ENCODE measurements at regions not wholly inside any gene's neighbourhood (a gene's known extent, or its start where the extent isn't known, plus 50 kb on each side); places are given as distances from the start of the nearest gene placed in this dataset.

- H3K9me3 ChIP-seq = no peaks in the 10 kb centered on the region
- WGBS = 81% methylated on average over 3 of the region's 3 CpGs
- H3K4me1 ChIP-seq = no peaks in the 10 kb centered on the region
- no peak overlapping the region for H3K4me3 ChIP-seq
- TF ChIP-seq CTCF (IDR thresholded peaks at IDR 0.05) = no peak
- no peak for TF ChIP-seq EP300 (IDR thresholded peaks at IDR 0.05)
- no peak for TF ChIP-seq POLR2A (IDR thresholded peaks at IDR 0.05)
- no peak for TF ChIP-seq POLR2AphosphoS5 (IDR thresholded peaks at IDR 0.05)
- no peaks in the 10 kb centered on the region for H3K36me3 ChIP-seq
- peaks cover 43% of the 10 kb centered on the region for H3K27me3 ChIP-seq
- H3K27ac ChIP-seq = no peak overlapping the region
- DNase-seq (ENCODE audit: low spot score in 2 of 2) = no peak
Observed at GRCh38 chr1:37309574-37309973, 164.8 kb upstream of the ZC3H12A start.

GRCh38 chr1:37310064-37310463 is 164.3 kb upstream of the ZC3H12A start:
- 78% methylated on average over 13 of the region's 13 CpGs for WGBS
- peaks cover 46% of the 10 kb centered on the region for H3K27me3 ChIP-seq
- no peaks in the 10 kb centered on the region for H3K4me1 ChIP-seq
- H3K36me3 ChIP-seq = no peaks in the 10 kb centered on the region
- H3K4me3 ChIP-seq = no peak overlapping the region
- H3K27ac ChIP-seq = no peak overlapping the region
- no peaks in the 10 kb centered on the region for H3K9me3 ChIP-seq
- no peak for DNase-seq (ENCODE audit: low spot score in 2 of 2)
- TF ChIP-seq EP300 (IDR thresholded peaks at IDR 0.05) (no peak), POLR2AphosphoS5 (IDR thresholded peaks at IDR 0.05) (no peak), POLR2A (IDR thresholded peaks at IDR 0.05) (no peak), CTCF (IDR thresholded peaks at IDR 0.05) (no peak)

- no peak for DNase-seq (ENCODE audit: low spot score in 2 of 2)
- 16% methylated on average over 4 of the region's 4 CpGs for WGBS
- Histone ChIP-seq H3K9me3 (no peaks in the 10 kb centered on the region), H3K27me3 (peaks cover 88% of the 10 kb centered on the region), H3K4me3 (no peak overlapping the region), H3K4me1 (peaks cover 9% of the 10 kb centered on the region), H3K36me3 (no peaks in the 10 kb centered on the region), H3K27ac (no peak overlapping the region)
- TF ChIP-seq POLR2AphosphoS5 (IDR thresholded peaks at IDR 0.05) = no peak
- no peak for TF ChIP-seq CTCF (IDR thresholded peaks at IDR 0.05)
- no peak for TF ChIP-seq POLR2A (IDR thresholded peaks at IDR 0.05)
- TF ChIP-seq EP300 (IDR thresholded peaks at IDR 0.05) = no peak
Observed at GRCh38 chr1:37315371-37315846, 159.0 kb upstream of the ZC3H12A start.

GRCh38 chr1:37317870-37318467 is 156.4 kb upstream of the ZC3H12A start:
- Histone ChIP-seq H3K4me1 (peaks cover 9% of the 10 kb centered on the region), H3K4me3 (no peak overlapping the region), H3K27ac (no peak overlapping the region), H3K9me3 (no peaks in the 10 kb centered on the region), H3K27me3 (peaks cover 67% of the 10 kb centered on the region), H3K36me3 (no peaks in the 10 kb centered on the region)
- WGBS = 13% methylated on average over 26 of the region's 35 CpGs
- no peak for TF ChIP-seq POLR2A (IDR thresholded peaks at IDR 0.05)
- no peak for TF ChIP-seq EP300 (IDR thresholded peaks at IDR 0.05)
- no peak for TF ChIP-seq CTCF (IDR thresholded peaks at IDR 0.05)
- TF ChIP-seq POLR2AphosphoS5 (IDR thresholded peaks at IDR 0.05) = no peak
- no peak for DNase-seq (ENCODE audit: low spot score in 2 of 2)

GRCh38 chr1:37318490-37318889 is 155.9 kb upstream of the ZC3H12A start:
- Histone ChIP-seq H3K36me3 (no peaks in the 10 kb centered on the region), H3K4me1 (peaks cover 9% of the 10 kb centered on the region), H3K4me3 (no peak overlapping the region), H3K9me3 (no peaks in the 10 kb centered on the region), H3K27me3 (peaks cover 62% of the 10 kb centered on the region), H3K27ac (no peak overlapping the region)
- no peak for DNase-seq (ENCODE audit: low spot score in 2 of 2)
- 22% methylated on average over 13 of the region's 20 CpGs for WGBS
- no peak for TF ChIP-seq EP300 (IDR thresholded peaks at IDR 0.05)
- no peak for TF ChIP-seq POLR2A (IDR thresholded peaks at IDR 0.05)
- no peak for TF ChIP-seq CTCF (IDR thresholded peaks at IDR 0.05)
- no peak for TF ChIP-seq POLR2AphosphoS5 (IDR thresholded peaks at IDR 0.05)
